Astrocyte (in vitro differentiated cells and primary cell): ENCODE measurements at regions not wholly inside any gene's neighbourhood (a gene's known extent, or its start where the extent isn't known, plus 50 kb on each side); places are given as distances from the start of the nearest gene placed in this dataset.

Experiments
- EZH2 ChIP-seq: IDR thresholded peaks from 2 replicates; pipeline ENCODE4 v1.6.1; 2012; ENCODE audit warnings: mild to moderate bottlenecking, low read length, inconsistent platforms; ENCODE audit not compliant: insufficient read depth
- TF ChIP-seq, protein P1 (sequence below): IDR thresholded peaks from 2 replicates; pipeline ENCODE4 v1.5.1; 2011; ENCODE audit warnings: low read depth, mild to moderate bottlenecking, inconsistent platforms, low read length, moderate library complexity; ENCODE audit not compliant: insufficient read depth

DNA sequence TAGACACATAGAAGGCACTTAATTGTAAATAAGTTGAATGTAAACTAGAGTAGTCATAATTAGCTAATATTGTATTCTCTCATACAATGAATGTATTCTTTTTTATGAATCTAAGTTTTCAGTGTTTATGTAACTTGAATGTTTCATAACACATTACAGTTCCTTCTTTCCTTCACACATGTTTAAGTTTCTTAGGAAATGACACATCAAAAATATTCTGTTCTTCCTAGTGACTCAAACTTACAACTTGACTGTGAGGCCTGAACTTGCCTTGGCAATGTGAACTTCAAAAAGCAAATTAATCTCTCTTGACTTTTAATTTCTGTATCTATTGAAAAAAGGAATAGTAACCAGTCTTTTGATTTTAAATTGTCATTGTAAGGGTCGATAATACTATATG is 700.1 kb downstream of the KCNT2 start:
- TF ChIP-seq, protein P1, sequence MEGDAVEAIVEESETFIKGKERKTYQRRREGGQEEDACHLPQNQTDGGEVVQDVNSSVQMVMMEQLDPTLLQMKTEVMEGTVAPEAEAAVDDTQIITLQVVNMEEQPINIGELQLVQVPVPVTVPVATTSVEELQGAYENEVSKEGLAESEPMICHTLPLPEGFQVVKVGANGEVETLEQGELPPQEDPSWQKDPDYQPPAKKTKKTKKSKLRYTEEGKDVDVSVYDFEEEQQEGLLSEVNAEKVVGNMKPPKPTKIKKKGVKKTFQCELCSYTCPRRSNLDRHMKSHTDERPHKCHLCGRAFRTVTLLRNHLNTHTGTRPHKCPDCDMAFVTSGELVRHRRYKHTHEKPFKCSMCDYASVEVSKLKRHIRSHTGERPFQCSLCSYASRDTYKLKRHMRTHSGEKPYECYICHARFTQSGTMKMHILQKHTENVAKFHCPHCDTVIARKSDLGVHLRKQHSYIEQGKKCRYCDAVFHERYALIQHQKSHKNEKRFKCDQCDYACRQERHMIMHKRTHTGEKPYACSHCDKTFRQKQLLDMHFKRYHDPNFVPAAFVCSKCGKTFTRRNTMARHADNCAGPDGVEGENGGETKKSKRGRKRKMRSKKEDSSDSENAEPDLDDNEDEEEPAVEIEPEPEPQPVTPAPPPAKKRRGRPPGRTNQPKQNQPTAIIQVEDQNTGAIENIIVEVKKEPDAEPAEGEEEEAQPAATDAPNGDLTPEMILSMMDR = no peak
- no peak for TF ChIP-seq EZH2
